A673 (cell line): ENCODE measurements at regions not wholly inside any gene's neighbourhood (a gene's known extent, or its start where the extent isn't known, plus 50 kb on each side); places are given as distances from the start of the nearest gene placed in this dataset.

Experiments
- BruUV-seq: library from RNA; stranded (reverse); fragments of 400-500 nt; replicated peaks from 2 replicates; lab custom pipeline; 2021; lab: Mats Ljungman, UMichigan
- CTCF ChIA-PET: fragments of 300-600 bp; sonication (Branson Sonifier 250); formaldehyde crosslinking; loops from one replicate; lab custom pipeline; 2022; ENCODE audit warnings: antibody characterized with exemption; lab: Charles Lee
- POLR2A ChIA-PET: fragments of 300-600 bp; sonication (Branson Sonifier 250); formaldehyde crosslinking; loops from one replicate; lab custom pipeline; 2022; ENCODE audit warnings: antibody characterized with exemption; ENCODE audit not compliant: low non-redundant PET; lab: Charles Lee
- DNase-seq: peaks from one replicate; pipeline ENCODE4 v3.0.0-alpha.2; 2015; ENCODE audit warnings: low spot score
- H3K27ac ChIP-seq: fragments of 200-600 bp; sonication (generic); 2 replicates; pipeline ENCODE4 v1.5.1; 2016; ENCODE audit warnings: mixed run types, low read depth, mild to moderate bottlenecking, mixed read lengths, antibody characterized with exemption, low read length; ENCODE audit not compliant: poor library complexity, severe bottlenecking
- H3K27me3 ChIP-seq: fragments of 200-600 bp; sonication (generic); replicated peaks from 2 replicates; pipeline ENCODE4 v1.6.1; 2017; ENCODE audit warnings: mixed run types, low read depth, mild to moderate bottlenecking, mixed read lengths, antibody characterized with exemption, low read length; ENCODE audit not compliant: insufficient read depth, poor library complexity
- H3K36me3 ChIP-seq: fragments of 200-600 bp; sonication (generic); 2 replicates; pipeline ENCODE4 v1.6.1; 2016; ENCODE audit warnings: mixed run types, mild to moderate bottlenecking, mixed read lengths, antibody characterized with exemption, low read length; ENCODE audit not compliant: insufficient read depth, poor library complexity, severe bottlenecking
- H3K4me1 ChIP-seq: fragments of 200-600 bp; sonication (generic); 2 replicates; pipeline ENCODE4 v1.6.1; 2017; ENCODE audit warnings: mixed run types, mild to moderate bottlenecking, mixed read lengths, antibody characterized with exemption, low read length; ENCODE audit not compliant: insufficient read depth, poor library complexity, severe bottlenecking
- H3K4me3 ChIP-seq: fragments of 200-600 bp; sonication (generic); 2 replicates; pipeline ENCODE4 v1.5.1; 2016; ENCODE audit warnings: low read depth, mixed run types, mild to moderate bottlenecking, mixed read lengths, low read length; ENCODE audit not compliant: poor library complexity, severe bottlenecking
- H3K9me3 ChIP-seq: fragments of 200-600 bp; sonication (generic); 2 replicates; pipeline ENCODE4 v1.6.1; 2016; ENCODE audit warnings: mixed run types, low read depth, mild to moderate bottlenecking, mixed read lengths, antibody characterized with exemption, low read length; ENCODE audit not compliant: poor library complexity, severe bottlenecking
- EZH2 ChIP-seq: fragments of 200-600 bp; sonication (generic); IDR thresholded peaks from 2 replicates; pipeline ENCODE4 v1.6.1; 2017; ENCODE audit warnings: borderline replicate concordance, low read depth, mild to moderate bottlenecking, mixed read lengths, antibody characterized with exemption, low read length; ENCODE audit not compliant: poor library complexity, severe bottlenecking
- intact Hi-C: fragments of 100-400 bp; cut with micrococcal nuclease; formaldehyde crosslinking; loops from one replicate; pipeline ENCODE4 v1.10.0; 2022; ENCODE audit not compliant: unreplicated experiment
- TF ChIP-seq, protein P1 (sequence below): fragments of 300-800, 200-600 bp; sonication (generic); conservative IDR thresholded peaks from 2 replicates; pipeline ENCODE4 v1.5.1; 2017; ENCODE audit warnings: low read depth, mild to moderate bottlenecking, antibody characterized with exemption, low read length, moderate library complexity, mixed read lengths

DNA sequence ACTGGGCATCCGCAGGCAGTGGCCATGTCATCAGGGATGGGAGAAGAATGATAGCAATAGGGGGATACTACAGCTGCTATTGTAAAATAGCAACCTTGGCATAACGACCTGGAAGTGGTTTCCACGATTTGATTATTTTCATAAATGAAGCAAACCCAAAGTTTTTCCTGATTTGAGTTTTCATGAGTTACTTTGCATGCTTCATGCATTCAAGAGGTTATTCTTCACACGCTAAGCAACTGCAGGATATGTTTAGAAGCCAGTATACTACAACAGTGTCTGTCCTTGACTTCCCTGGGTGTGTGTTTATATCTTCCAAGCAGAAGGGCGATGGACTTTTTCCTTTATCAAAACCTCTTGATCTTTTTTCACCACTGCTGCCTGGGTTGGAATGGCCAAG lies 281.1 kb upstream of the DUSP10 start:
- Histone ChIP-seq H3K36me3 (no peaks in the 10 kb centered on the region), H3K4me3 (no peak overlapping the region), H3K27ac (no peak overlapping the region), H3K27me3 (no peaks in the 10 kb centered on the region), H3K9me3 (no peaks in the 10 kb centered on the region), H3K4me1 (no peaks in the 10 kb centered on the region)
- ChIA-PET CTCF (no interaction called here), POLR2A (no interaction called here)
- TF ChIP-seq, protein P1, sequence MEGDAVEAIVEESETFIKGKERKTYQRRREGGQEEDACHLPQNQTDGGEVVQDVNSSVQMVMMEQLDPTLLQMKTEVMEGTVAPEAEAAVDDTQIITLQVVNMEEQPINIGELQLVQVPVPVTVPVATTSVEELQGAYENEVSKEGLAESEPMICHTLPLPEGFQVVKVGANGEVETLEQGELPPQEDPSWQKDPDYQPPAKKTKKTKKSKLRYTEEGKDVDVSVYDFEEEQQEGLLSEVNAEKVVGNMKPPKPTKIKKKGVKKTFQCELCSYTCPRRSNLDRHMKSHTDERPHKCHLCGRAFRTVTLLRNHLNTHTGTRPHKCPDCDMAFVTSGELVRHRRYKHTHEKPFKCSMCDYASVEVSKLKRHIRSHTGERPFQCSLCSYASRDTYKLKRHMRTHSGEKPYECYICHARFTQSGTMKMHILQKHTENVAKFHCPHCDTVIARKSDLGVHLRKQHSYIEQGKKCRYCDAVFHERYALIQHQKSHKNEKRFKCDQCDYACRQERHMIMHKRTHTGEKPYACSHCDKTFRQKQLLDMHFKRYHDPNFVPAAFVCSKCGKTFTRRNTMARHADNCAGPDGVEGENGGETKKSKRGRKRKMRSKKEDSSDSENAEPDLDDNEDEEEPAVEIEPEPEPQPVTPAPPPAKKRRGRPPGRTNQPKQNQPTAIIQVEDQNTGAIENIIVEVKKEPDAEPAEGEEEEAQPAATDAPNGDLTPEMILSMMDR, result no peak
- no peak for TF ChIP-seq EZH2
- intact Hi-C loops, result no loop called here
- no peak for DNase-seq
- no TSS peak for BruUV-seq

DNA sequence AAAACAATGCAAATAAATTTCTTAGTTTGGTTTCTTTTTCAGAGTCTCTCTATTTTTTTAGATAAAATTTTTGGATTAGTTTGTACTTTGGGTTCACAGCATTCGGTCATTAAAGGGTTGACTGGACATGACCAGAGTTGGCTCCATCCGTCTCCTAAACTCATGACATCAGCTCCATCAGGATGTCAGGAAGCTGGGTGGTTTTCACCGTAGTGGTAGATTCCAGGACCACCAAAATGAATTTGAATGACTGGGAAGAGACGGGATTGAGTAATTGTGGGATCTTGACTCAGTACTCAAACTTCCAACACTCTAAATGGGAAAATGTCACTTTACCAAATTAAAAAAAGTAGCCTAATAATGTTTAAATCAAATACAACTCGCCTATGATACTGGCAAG lies 279.2 kb upstream of the DUSP10 start:
- no TSS peak for BruUV-seq
- intact Hi-C loops, result no loop called here
- ChIA-PET POLR2A (no interaction called here), CTCF (no interaction called here)
- no peak for TF ChIP-seq EZH2
- TF ChIP-seq, protein P1, result no peak
- H3K27ac ChIP-seq, result no peak overlapping the region
- H3K9me3 ChIP-seq, result no peaks in the 10 kb centered on the region
- H3K4me1 ChIP-seq, result no peaks in the 10 kb centered on the region
- no peak overlapping the region for H3K4me3 ChIP-seq
- no peak for DNase-seq
- no peaks in the 10 kb centered on the region for H3K36me3 ChIP-seq
- no peaks in the 10 kb centered on the region for H3K27me3 ChIP-seq

DNA sequence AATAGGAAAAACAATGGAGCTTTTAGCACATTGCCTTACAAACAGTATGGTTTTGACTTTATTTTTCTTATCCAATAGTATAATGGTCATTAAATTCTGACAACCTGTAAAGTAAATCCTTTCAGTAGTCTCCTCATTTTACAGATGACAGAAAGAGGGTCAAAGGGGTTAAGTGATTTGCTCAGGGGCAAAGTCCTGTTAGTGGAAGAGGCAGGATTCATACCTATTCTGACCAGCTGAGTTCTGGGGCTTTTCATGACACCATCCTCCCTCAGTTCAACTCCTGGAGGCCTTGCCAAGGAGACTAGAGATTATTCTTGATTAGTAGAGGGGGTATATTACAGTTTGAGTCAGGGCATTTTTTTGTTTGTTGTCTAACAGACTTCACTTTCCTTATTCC lies 278.7 kb upstream of the DUSP10 start:
- TF ChIP-seq, protein P1, result no peak
- TF ChIP-seq EZH2, result no peak
- H3K9me3 ChIP-seq, result no peaks in the 10 kb centered on the region
- no peaks in the 10 kb centered on the region for H3K36me3 ChIP-seq
- BruUV-seq, result no TSS peak
- H3K27ac ChIP-seq, result no peak overlapping the region
- H3K27me3 ChIP-seq, result no peaks in the 10 kb centered on the region
- DNase-seq, result no peak
- no peak overlapping the region for H3K4me3 ChIP-seq
- CTCF ChIA-PET, result no interaction called here
- POLR2A ChIA-PET, result no interaction called here
- no peaks in the 10 kb centered on the region for H3K4me1 ChIP-seq
- intact Hi-C loops, result no loop called here
